ENCODE measurements at regions not wholly inside any gene's neighbourhood (a gene's known extent, or its start where the extent isn't known, plus 50 kb on each side); places are given as distances from the start of the nearest gene placed in this dataset.
"Not testable (repeated sequence)": the region's sequence is repeated elsewhere in the genome, so short reads cannot be mapped to it uniquely, and the experiment has no call there.

- DNase-seq (ENCODE audit: extremely low read depth in 1 of 2, low read depth in 1 of 2): not testable (repeated sequence)
Observed at GRCh38 chr14:22349281-22349680, 239.7 kb downstream of the DAD1 start.

DNA sequence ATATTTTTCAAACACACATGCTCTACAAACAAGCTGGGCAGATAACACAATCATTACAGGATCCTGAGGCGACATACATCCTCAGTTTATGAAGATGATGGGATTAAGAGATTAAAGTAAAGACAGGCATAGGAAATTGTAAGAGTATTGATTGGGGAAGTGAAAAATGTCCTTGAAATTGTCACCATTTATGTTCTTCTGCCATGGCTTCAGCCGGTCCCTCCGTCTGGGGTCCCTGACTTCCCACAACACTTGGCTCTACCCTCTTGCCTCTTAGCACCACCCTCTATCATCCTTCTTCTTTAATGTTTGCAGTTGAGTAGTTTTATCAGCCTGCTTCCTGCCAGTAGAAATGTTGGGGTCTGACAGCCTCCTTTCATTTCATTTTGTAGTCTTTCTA lies 244.4 kb downstream of the DAD1 start:
- DNase-seq (ENCODE audit: extremely low read depth in 1 of 2, low read depth in 1 of 2): no peak

- not testable (repeated sequence) for DNase-seq (ENCODE audit: extremely low read depth in 1 of 2, low read depth in 1 of 2)
Observed at GRCh38 chr14:22344209-22344608, 244.8 kb downstream of the DAD1 start.

DNA sequence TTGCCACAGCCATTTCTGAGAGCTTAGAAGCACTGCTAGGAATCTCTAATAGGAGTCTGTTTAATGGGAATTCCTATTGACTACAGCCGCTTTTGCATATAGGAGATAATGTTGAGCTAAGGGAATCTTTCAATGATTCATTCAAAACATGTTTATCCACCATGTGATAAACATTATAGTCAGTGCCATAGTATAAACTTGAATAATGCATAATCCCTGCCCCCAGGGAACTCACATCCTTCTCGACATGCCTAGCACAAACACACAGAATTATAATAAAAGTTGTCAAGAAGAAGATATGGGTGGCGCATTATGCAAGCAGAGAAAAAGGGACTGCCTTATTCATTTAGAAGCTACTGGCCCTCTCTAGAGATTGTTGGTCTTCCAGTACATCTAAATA lies 248.0 kb downstream of the DAD1 start:
- no peak for DNase-seq (ENCODE audit: extremely low read depth in 1 of 2, low read depth in 1 of 2)

- no peak for DNase-seq (ENCODE audit: extremely low read depth in 1 of 2, low read depth in 1 of 2)
Observed at GRCh38 chr14:22338917-22339715, 249.9 kb downstream of the DAD1 start.

- DNase-seq (ENCODE audit: extremely low read depth in 1 of 2, low read depth in 1 of 2): no peak
Observed at GRCh38 chr14:22338381-22338780, 250.6 kb downstream of the DAD1 start.

DNA sequence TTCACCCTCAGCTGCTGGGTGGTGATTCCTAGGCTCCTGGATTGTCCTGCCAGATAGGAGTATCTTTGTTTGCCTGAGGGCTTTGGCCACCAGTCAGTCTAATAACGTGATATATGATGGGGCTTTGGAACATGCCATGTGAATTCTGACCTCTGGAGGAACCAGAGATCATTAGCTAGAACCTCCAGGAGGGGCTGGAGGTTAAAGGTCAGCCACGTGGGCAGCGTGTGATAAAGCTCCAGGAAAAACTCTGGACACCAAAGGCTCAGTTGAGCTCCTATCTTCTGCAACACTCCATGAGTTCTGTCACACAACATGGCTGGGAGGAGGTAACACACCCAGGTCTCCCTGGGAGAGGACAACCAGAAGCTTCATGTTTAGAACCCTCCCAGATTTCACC lies 251.1 kb downstream of the DAD1 start:
- DNase-seq (ENCODE audit: extremely low read depth in 1 of 2, low read depth in 1 of 2): no peak

DNA sequence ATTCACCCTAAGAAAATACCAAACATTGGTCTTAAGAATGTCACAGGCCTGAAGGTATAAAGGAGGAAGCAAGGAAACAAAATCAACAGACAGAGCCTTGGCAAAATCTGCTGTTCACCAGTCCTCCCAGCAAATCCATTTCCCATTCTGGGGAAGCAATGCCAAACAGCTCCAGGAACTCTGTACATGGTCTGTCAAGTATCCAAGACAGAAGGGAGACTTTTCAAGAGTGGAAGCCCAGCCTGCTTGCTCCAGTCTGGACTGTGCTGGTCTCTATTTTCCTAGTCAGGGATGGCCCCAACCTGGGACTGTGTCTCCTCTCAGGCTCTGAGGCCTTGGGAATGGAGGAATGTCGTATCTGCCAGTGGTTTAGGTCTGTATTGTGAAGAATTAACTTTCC lies 251.5 kb downstream of the DAD1 start:
- DNase-seq (ENCODE audit: extremely low read depth in 1 of 2, low read depth in 1 of 2): no peak

DNA sequence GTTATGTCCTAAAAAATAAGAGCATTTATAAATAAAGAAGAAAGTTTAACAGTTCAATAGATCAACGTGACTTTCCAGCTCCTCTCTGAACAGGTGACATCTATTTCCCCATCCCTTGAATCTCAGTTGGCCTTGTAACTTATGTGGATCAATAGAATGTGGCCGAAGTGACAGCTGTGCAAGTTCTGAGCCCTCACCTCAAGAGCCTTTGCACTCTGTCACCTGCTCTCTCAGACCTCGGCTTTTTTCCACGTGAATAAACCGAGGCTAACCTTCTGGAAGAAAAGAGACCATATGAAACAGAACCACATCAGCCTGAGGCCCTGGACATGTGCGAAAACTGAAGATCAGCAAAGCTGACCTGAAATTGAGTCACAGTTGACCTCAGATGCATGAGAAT lies 253.0 kb downstream of the DAD1 start:
- no peak for DNase-seq (ENCODE audit: extremely low read depth in 1 of 2, low read depth in 1 of 2)

DNA sequence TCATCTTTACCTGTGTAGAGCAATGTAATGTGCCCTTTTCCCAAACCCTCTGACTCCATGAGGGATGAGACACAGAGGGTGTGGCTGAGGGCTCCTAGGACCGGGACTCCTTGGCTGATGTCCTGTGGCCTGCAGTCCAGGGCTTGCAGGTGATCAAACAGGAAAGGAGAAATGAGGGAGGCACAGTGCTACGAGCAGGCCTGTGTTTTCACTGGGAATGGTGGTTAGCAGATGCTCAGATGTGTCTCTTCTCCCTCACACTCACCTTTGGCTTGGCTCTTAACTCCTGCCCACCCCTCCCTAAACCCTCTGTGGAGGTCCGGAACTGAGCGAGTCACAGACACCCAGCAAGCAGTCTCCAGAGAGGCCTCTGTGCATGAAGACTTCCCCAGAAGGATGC lies 254.4 kb downstream of the DAD1 start:
- DNase-seq (ENCODE audit: extremely low read depth in 1 of 2, low read depth in 1 of 2): no peak

- DNase-seq (ENCODE audit: extremely low read depth in 1 of 2, low read depth in 1 of 2): no peak
Observed at GRCh38 chr14:22334275-22334577, 254.8 kb downstream of the DAD1 start.

GRCh38 chr14:22333422-22334274 lies 255.4 kb downstream of the DAD1 start:
- DNase-seq (ENCODE audit: extremely low read depth in 1 of 2, low read depth in 1 of 2): no peak

- DNase-seq (ENCODE audit: extremely low read depth in 1 of 2, low read depth in 1 of 2): no peak
Observed at GRCh38 chr14:22332686-22333421, 256.2 kb downstream of the DAD1 start.

DNA sequence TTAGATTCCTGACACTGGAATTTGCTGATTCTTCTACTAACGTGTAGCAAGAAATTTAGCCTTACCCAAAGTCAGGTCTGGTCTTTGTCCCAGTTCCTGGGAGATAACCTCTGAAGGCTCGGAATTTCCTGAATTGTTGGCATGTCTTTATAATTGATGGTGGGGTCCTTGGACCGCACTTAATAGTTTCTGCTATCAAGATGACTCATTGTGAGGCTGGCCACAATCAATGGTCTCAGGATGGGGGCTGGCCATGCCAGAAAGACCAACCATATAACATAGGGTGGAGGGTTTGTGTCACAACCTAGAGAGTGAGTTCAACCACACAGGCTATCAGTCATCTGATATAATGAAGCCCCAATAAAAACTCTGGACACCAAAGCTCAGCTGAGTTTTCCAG lies 259.7 kb downstream of the DAD1 start:
- DNase-seq (ENCODE audit: extremely low read depth in 1 of 2, low read depth in 1 of 2): no peak

- DNase-seq (ENCODE audit: extremely low read depth in 1 of 2, low read depth in 1 of 2): no peak
Observed at GRCh38 chr14:22325676-22326400, 263.2 kb downstream of the DAD1 start.

DNA sequence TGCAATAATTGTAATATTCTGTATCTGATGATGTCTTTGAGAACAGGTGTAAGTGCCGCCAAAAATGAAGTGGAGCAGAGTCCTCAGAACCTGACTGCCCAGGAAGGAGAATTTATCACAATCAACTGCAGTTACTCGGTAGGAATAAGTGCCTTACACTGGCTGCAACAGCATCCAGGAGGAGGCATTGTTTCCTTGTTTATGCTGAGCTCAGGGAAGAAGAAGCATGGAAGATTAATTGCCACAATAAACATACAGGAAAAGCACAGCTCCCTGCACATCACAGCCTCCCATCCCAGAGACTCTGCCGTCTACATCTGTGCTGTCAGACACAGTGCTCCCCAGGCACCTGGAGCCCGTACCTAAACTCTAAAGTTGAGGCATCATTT lies 268.7 kb downstream of the DAD1 start:
- DNase-seq (ENCODE audit: extremely low read depth in 1 of 2, low read depth in 1 of 2): no peak

DNA sequence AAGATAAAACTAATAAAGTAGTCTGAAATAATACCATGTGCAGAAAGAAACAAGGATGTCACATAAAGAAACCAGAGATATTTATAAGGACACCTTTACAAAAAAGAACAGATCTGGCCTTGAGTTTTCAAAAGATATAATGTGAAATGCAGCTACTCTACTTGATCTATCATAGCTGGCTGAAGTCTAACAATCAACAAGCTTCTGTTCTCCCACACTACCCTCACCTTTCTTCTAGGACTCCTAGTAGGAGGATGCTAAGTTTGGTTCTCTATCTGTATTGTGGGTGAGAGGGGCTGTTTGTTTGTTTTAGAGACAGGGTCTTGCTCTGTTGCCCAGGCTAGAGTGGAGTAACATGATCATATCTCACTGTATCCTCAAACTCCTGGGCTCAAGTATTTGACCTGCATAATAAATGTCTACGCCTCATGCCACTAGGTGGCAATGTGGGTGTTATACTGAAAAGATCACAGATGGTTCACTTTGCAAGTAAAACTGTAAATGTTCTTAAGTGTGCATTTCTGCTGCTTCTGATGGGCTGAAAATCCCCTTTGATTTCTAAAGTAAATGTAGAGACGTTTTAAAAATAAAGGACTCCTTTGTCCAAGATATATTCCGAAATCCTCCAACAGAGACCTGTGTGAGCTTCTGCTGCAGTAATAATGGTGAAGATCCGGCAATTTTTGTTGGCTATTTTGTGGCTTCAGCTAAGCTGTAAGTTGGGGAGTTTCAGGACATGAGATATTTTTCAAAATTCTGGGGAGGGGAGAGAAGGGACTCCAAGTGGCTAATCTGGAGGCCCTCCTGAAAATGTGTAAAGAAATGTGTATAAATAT lies 269.3 kb downstream of the DAD1 start:
- DNase-seq (ENCODE audit: extremely low read depth in 1 of 2, low read depth in 1 of 2): peak in 1 of 2 donors; percentile 4

- no peak for DNase-seq (ENCODE audit: extremely low read depth in 1 of 2, low read depth in 1 of 2)
Observed at GRCh38 chr14:22318951-22319350, 270.1 kb downstream of the DAD1 start.

DNA sequence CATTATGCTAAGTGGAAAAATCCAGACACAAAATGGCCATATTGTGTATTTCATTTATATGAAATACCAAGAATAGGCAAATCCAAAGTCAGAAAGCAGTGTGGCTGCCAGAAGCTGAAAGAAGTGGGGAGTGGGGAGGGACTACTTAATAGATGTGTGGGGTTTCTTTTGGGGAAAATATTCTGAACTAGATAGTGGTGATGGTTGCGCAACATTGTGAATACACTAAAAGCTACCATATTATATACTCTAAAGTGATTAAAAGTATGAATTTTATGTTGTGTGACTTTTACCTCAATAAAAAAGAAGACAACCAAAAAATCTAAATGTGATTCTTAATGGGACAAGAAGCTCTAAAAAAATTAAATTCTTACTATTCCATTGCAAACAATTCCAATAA lies 272.6 kb downstream of the DAD1 start:
- no peak for DNase-seq (ENCODE audit: extremely low read depth in 1 of 2, low read depth in 1 of 2)

DNA sequence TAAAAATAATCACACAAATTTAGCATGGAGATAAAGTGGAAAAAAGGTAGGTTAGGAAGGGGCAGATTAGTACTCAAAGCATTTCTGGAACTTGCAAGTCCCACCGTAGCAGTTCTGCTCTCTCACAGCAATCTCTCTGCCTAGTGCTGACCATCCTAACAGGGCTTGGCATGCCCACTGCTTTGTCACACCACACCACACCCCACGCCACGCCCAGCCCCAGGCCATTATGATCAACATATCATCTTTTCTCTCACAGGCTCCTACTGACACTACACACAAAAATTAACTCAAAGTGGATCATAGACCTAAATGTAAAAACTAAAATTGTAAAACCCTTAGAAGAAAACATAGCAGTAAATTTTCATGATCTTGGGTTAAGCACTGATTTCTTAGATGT lies 273.7 kb downstream of the DAD1 start:
- no peak for DNase-seq (ENCODE audit: extremely low read depth in 1 of 2, low read depth in 1 of 2)
